GM23248 (cell line): ENCODE measurements at regions not wholly inside any gene's neighbourhood (a gene's known extent, or its start where the extent isn't known, plus 50 kb on each side); places are given as distances from the start of the nearest gene placed in this dataset.

Experiments
- EZH2 ChIP-seq: fragments of 200-600 bp; sonication (generic); IDR thresholded peaks from 2 replicates; pipeline ENCODE4 v1.6.1; 2018; ENCODE audit warnings: antibody characterized with exemption, mild to moderate bottlenecking; ENCODE audit not compliant: insufficient read depth, poor library complexity, severe bottlenecking
- EZH2phosphoT487 ChIP-seq: fragments of 200-600 bp; sonication (generic); IDR thresholded peaks from 2 replicates; pipeline ENCODE4 v1.6.1; 2018; ENCODE audit warnings: antibody characterized with exemption, moderate library complexity, mild to moderate bottlenecking, low read depth; ENCODE audit not compliant: insufficient read depth

GRCh38 chr5:74446725-74447241 is 193.7 kb downstream of the ENC1 start:
- TF ChIP-seq EZH2phosphoT487 (no peak), EZH2 (no peak)
